ENCODE measurements at regions not wholly inside any gene's neighbourhood (a gene's known extent, or its start where the extent isn't known, plus 50 kb on each side); places are given as distances from the start of the nearest gene placed in this dataset.

GRCh38 chr1:8082945-8083344 lies 56.8 kb upstream of the ERRFI1 start (continued):
- TF ChIP-seq PAXIP1 (CRISPR knock-in tag; conservative IDR thresholded peaks at IDR 0.05) = peak; percentile 36
- no peak for TF ChIP-seq KDM2A (CRISPR knock-in tag; IDR thresholded peaks at IDR 0.05; ENCODE audit: borderline replicate concordance, low read depth)
- TF ChIP-seq ZNF737 (CRISPR knock-in tag; IDR thresholded peaks at IDR 0.05; ENCODE audit: borderline replicate concordance) = no peak
- peak; percentile 44 for TF ChIP-seq RARA (CRISPR knock-in tag; IDR thresholded peaks at IDR 0.05)
- TF ChIP-seq FOXC1 (CRISPR knock-in tag; IDR thresholded peaks at IDR 0.05; ENCODE audit: borderline replicate concordance) = no peak
- no peak for TF ChIP-seq MXD3 (CRISPR knock-in tag; IDR thresholded peaks at IDR 0.05)
- no peak for TF ChIP-seq MAX (IDR thresholded peaks at IDR 0.05)
- no peak for TF ChIP-seq SP140L (CRISPR knock-in tag; IDR thresholded peaks at IDR 0.05; ENCODE audit: borderline replicate concordance)
- no peak for TF ChIP-seq ZNF484 (CRISPR knock-in tag; IDR thresholded peaks at IDR 0.05; ENCODE audit: borderline replicate concordance, low read depth)
- 0 out of 2 replicates have a peak, but pooled peaks have one; percentile 16 for TF ChIP-seq FOXP4 (CRISPR knock-in tag; IDR thresholded peaks at IDR 0.05)
- TF ChIP-seq ZNF784 (CRISPR knock-in tag; IDR thresholded peaks at IDR 0.05; ENCODE audit: borderline replicate concordance) = no peak
- peak; percentile 67; the same call in 1 of the 2 replicates for TF ChIP-seq ETV5 (CRISPR knock-in tag; IDR thresholded peaks at IDR 0.05; ENCODE audit: borderline replicate concordance)
- no peak; the same call in 1 of the 2 replicates for TF ChIP-seq AHDC1 (CRISPR knock-in tag; IDR thresholded peaks at IDR 0.05; ENCODE audit: borderline replicate concordance)
- no peak for TF ChIP-seq RBAK (CRISPR knock-in tag; IDR thresholded peaks at IDR 0.05)
- TF ChIP-seq MED8 (CRISPR knock-in tag; IDR thresholded peaks at IDR 0.05; ENCODE audit: insufficient replicate concordance) = no peak
- no peak for TF ChIP-seq LBX2 (CRISPR knock-in tag; IDR thresholded peaks at IDR 0.05; ENCODE audit: borderline replicate concordance)
